HFFc6 (cell line): ENCODE measurements at regions not wholly inside any gene's neighbourhood (a gene's known extent, or its start where the extent isn't known, plus 50 kb on each side); places are given as distances from the start of the nearest gene placed in this dataset.
A peak's percentile ranks its signal among the peaks of the same experiment; 100 is the strongest.
"Not testable (repeated sequence)": the region's sequence is repeated elsewhere in the genome, so short reads cannot be mapped to it uniquely, and the experiment has no call there.

ENCODE experiments used
- DNase-seq: peaks from one replicate; pipeline ENCODE4 v3.0.0-alpha.2; 2018
- H3K27ac Mint-ChIP-seq: 2 replicates; pipeline ENCODE4 v1.8.0; 2020; ENCODE audit warnings: mild to moderate bottlenecking, mixed read lengths
- H3K27me3 Mint-ChIP-seq: 2 replicates; pipeline ENCODE4 v1.8.0; 2021; ENCODE audit warnings: mild to moderate bottlenecking, moderate library complexity, mixed read lengths; ENCODE audit not compliant: insufficient read depth
- H3K36me3 Mint-ChIP-seq: 2 replicates; pipeline ENCODE4 v1.8.0; 2021; ENCODE audit warnings: low read depth, mixed read lengths
- H3K4me1 Mint-ChIP-seq: 2 replicates; pipeline ENCODE4 v1.8.0; 2020; ENCODE audit warnings: low read depth, mixed read lengths
- H3K4me3 Mint-ChIP-seq: 2 replicates; pipeline ENCODE4 v1.8.0; 2020; ENCODE audit warnings: mild to moderate bottlenecking, moderate library complexity, mixed read lengths
- H3K9me3 Mint-ChIP-seq: 2 replicates; pipeline ENCODE4 v1.8.0; 2020; ENCODE audit warnings: mild to moderate bottlenecking, mixed read lengths
- TF ChIP-seq, protein P1 (sequence below): fragments of 200-600 bp; sonication (generic); IDR thresholded peaks from 2 replicates; pipeline ENCODE4 v1.5.0; 2021; ENCODE audit warnings: antibody characterized with exemption, mild to moderate bottlenecking

DNA sequence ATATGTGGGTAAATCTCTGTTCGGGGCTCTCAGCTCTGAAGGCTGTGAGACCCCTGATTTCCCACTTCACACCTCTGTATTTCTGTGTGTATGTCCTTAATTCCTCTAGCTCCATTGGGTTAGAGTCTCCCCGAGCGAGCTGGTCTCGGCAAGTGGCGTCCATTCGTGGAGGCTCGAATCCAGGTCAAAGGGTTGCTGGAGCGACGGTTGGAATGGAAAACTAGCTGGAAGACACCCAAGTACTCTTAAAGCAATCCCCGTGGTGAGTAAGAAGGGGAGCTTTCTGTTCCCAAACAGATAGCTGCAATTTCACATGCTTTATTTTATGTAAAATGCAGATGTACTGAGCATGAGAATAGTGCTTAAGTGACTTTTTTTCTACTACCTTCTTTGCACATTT, 277.5 kb upstream of the SGCG start:
- Mint-ChIP-seq H3K36me3 (no peaks in the 10 kb centered on the region), H3K4me3 (no peak overlapping the region), H3K4me1 (no peaks in the 10 kb centered on the region), H3K27me3 (no peaks in the 10 kb centered on the region), H3K9me3 (peaks cover 11% of the 10 kb centered on the region; the same call in 1 of the 2 replicates), H3K27ac (no peak overlapping the region)
- no peak for DNase-seq
- TF ChIP-seq, protein P1, sequence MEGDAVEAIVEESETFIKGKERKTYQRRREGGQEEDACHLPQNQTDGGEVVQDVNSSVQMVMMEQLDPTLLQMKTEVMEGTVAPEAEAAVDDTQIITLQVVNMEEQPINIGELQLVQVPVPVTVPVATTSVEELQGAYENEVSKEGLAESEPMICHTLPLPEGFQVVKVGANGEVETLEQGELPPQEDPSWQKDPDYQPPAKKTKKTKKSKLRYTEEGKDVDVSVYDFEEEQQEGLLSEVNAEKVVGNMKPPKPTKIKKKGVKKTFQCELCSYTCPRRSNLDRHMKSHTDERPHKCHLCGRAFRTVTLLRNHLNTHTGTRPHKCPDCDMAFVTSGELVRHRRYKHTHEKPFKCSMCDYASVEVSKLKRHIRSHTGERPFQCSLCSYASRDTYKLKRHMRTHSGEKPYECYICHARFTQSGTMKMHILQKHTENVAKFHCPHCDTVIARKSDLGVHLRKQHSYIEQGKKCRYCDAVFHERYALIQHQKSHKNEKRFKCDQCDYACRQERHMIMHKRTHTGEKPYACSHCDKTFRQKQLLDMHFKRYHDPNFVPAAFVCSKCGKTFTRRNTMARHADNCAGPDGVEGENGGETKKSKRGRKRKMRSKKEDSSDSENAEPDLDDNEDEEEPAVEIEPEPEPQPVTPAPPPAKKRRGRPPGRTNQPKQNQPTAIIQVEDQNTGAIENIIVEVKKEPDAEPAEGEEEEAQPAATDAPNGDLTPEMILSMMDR: no peak

DNA sequence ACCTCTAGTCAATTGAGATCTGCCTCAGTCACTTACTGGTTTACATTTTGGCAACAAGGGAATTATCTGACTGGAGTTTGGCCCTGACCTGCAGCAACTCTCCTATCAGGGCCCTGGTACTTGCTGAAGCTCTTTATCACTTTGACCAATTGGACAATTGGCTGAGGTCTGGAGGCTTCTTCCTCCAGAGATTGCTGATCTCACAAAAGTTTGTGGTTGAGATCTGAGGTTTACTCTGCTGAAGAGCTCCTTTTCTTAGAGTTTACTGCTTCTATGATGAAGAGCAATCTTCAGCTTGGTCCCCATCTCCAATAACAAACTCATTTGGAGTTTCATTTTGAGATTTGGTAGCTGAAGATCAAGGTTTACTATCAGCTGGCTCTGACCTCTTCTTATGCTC, 276.9 kb upstream of the SGCG start:
- TF ChIP-seq, protein P1: no peak
- DNase-seq: no peak
- Mint-ChIP-seq H3K4me3 (no peak overlapping the region), H3K27me3 (no peaks in the 10 kb centered on the region), H3K4me1 (no peaks in the 10 kb centered on the region), H3K9me3 (peaks cover 11% of the 10 kb centered on the region; the same call in 1 of the 2 replicates), H3K27ac (no peak overlapping the region), H3K36me3 (no peaks in the 10 kb centered on the region)

DNA sequence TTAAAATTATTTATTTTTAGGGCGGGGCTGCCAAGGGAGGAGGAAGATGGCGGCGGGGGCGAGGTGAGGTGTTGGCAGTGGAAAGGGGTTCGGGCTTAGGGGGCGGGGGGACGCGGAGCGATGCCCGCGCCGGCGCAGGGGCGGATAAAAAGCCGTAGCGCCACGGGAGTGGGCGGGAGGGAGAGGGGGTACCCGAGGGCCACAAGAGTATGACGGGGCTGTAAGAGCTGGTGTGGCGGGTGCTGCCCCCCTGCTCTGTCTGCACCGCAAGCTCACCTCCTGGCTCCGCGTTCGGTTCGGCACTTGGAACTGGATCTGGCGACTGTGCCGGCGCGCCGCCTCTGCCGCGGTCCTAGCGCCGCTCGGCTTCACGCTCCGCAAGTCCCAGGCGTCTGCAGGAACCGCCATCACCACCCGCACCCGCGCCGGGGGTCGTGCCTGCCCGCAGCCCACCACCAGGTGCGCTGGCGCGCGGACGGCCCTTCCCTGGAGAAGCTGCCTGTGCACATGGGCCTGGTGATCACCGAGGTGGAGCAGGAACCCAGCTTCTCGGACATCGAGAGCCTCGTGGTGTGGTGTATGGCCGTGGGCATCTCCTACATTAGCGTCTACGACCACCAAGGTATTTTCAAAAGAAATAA, 265.2 kb upstream of the SGCG start:
- no peak overlapping the region for H3K27ac Mint-ChIP-seq
- H3K9me3 Mint-ChIP-seq: no peaks in the 10 kb centered on the region
- TF ChIP-seq, protein P1: no peak
- peak overlapping the region; percentile 84 for H3K4me3 Mint-ChIP-seq
- no peak for DNase-seq
- H3K4me1 Mint-ChIP-seq: no peaks in the 10 kb centered on the region
- H3K36me3 Mint-ChIP-seq: no peaks in the 10 kb centered on the region
- H3K27me3 Mint-ChIP-seq: peaks cover 7% of the 10 kb centered on the region

DNA sequence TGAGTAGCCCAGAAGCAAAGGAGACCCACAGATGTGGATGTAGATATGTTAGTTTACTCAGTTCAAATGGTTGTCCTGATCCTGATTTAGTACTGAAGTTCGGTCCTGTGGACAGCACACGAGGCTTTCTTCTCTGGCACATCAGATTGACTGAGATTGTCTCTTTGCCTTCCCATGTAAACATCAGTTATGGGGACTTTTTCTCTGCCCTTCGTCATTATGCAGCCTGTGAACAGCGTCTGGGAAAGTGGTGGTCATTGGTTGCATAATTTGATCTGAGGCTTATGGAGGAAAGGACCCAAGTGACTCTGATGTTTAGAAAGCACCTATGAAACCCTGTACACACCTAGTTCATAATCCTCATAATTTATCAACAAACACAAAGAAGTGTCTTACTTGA, 264.5 kb upstream of the SGCG start:
- H3K36me3 Mint-ChIP-seq, H3K27ac Mint-ChIP-seq, H3K27me3 Mint-ChIP-seq, DNase-seq, H3K9me3 Mint-ChIP-seq, H3K4me1 Mint-ChIP-seq: not testable (repeated sequence)
- H3K4me3 Mint-ChIP-seq: peak overlapping the region; percentile 84; the same call in 1 of the 2 replicates

DNA sequence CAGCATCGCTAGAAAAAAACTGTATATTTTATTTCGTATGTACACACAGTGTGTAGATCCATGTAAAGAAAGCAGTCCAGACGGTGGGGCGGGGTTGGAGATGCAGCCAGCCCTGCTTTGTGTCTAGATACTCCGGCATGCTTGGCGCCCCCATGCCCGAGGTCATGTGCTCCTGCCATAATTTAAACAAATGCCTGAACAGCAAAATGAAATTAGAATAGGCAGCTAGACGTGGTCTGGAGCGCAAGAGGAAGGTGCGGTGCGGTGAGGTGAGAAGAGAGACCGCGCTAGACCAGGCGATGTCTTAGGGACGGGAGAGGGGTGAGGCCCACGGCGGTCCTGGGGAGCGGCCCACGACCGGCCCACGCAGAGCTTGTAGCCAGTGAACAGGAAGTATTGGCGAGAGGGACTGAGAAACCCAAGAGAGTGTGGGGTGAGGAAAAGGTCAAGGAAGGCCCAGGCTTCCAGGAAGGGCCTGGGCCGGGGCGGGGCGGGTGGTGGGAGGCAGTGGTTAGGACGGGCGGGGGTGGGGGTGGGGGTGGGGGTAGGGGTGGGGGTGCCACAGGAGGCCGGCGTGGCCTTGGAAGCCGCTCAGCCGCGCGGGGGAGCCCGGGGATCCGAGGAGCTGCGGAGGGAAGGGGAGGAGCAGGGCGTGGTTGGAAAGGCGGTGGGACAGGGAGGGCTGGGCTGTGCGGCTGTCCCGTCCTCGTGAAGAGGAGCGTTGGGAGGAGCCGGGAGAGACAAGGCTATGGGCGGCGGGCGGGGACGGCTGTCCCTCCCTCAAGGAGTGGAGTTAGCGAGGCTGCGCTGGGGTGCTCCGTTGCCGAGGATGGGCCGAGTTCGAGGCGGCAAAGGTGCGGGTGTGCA, 254.7 kb upstream of the SGCG start:
- TF ChIP-seq, protein P1: no peak
- peaks cover 4% of the 10 kb centered on the region; the same call in 1 of the 2 replicates for H3K9me3 Mint-ChIP-seq
- no peaks in the 10 kb centered on the region for H3K36me3 Mint-ChIP-seq
- H3K27me3 Mint-ChIP-seq: no peaks in the 10 kb centered on the region; the same call in 1 of the 2 replicates
- no peaks in the 10 kb centered on the region; the same call in 1 of the 2 replicates for H3K4me1 Mint-ChIP-seq
- DNase-seq: no peak
- peak overlapping the region; percentile 41; the same call in 1 of the 2 replicates for H3K4me3 Mint-ChIP-seq
- no peak overlapping the region for H3K27ac Mint-ChIP-seq
